Subcutaneous abdominal adipose tissue (tissue), 5 donors: ENCODE measurements at regions not wholly inside any gene's neighbourhood (a gene's known extent, or its start where the extent isn't known, plus 50 kb on each side); places are given as distances from the start of the nearest gene placed in this dataset.

Source experiments
- H3K27ac ChIP-seq: one replicate; pipeline ENCODE4 v1.7.0; 2013; ENCODE audit warnings: low read depth, mild to moderate bottlenecking, inconsistent platforms, low read length, moderate library complexity
- H3K27me3 ChIP-seq, 5 donors: one replicate each; pipeline ENCODE4 v1.7.0; 2013; ENCODE audit warnings: low read length in 5 of 5, inconsistent platforms in 1 of 5; ENCODE audit not compliant: control insufficient read depth in 5 of 5, insufficient read depth in 4 of 5
- H3K36me3 ChIP-seq, 5 donors: one replicate each; pipeline ENCODE4 v1.7.0; 2013; ENCODE audit warnings: low read length in 5 of 5; ENCODE audit not compliant: control insufficient read depth in 5 of 5, insufficient read depth in 5 of 5
- H3K4me1 ChIP-seq, 5 donors: one replicate each; pipeline ENCODE4 v1.7.0; 2013; ENCODE audit warnings: low read length in 5 of 5, mild to moderate bottlenecking in 3 of 5, moderate library complexity in 1 of 5; ENCODE audit not compliant: control insufficient read depth in 5 of 5, insufficient read depth in 5 of 5
- H3K4me3 ChIP-seq, 5 donors: one replicate each; pipeline ENCODE4 v1.7.0; 2013; ENCODE audit warnings: low read length in 5 of 5, low read depth in 1 of 5
- H3K9ac ChIP-seq, 5 donors: one replicate each; pipeline ENCODE4 v1.7.0; 2013; ENCODE audit warnings: low read length in 5 of 5, mild to moderate bottlenecking in 4 of 5, moderate library complexity in 3 of 5
- H3K9me3 ChIP-seq, 5 donors: one replicate each; pipeline ENCODE4 v1.7.0; 2013; ENCODE audit warnings: low read length in 5 of 5; ENCODE audit not compliant: control insufficient read depth in 5 of 5
- donor health status: healthy.
- donor health status: healthy.
- donor health status: healthy.
- donor health status: healthy.
- donor health status: healthy.

DNA sequence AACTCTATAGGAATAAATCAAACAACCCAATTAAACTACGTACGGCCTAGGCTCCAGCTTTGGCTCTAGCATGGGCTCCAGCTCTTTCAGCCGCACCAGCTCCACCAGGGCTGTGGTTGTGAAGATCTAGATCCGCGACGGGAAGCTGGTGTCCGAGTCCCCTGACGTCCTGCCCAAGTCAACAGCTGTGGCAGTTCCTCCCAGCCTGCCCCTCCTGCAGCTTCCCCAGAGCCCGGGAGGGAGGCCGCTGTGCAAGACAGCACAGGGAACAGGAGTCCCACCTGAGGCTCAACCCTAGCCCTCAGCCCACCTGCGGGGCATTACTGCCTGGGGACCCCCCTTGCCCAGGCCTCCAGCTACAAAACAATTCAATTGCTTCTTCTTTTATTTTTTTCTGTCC is 2680.3 kb downstream of the PCDH7 start:
- Histone ChIP-seq H3K27ac (no peak overlapping the region), H3K9me3 (peaks cover 0 to 3% (median 0%) of the 10 kb centered on the region in 5 donors)

DNA sequence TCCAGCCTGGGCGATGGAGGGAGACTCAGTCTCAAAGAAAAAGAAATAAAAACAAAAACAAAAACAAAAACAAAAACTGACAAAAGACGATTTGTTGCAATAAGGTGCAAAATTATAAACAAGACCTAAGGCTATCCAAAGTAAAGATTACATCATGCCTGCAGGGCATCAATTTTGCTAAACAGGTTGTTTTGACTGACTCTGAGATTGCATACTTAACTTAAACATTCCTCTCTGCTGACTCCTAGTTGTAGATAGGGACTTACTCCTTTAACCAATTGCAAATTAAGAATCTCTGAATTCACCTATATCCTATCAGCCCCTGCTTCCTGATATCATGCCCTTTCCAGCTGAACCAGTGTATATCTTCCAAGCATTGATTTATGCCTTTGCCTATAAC is 2687.3 kb downstream of the PCDH7 start:
- no peaks in the 10 kb centered on the region for H3K27me3 ChIP-seq
- H3K4me3 ChIP-seq = no peak overlapping the region
- H3K27ac ChIP-seq = no peak overlapping the region
- H3K4me1 ChIP-seq = no peaks in the 10 kb centered on the region
- H3K9ac ChIP-seq = no peak overlapping the region
- no peaks in the 10 kb centered on the region for H3K9me3 ChIP-seq
- no peaks in the 10 kb centered on the region for H3K36me3 ChIP-seq

More for the DNA sequence above, 2680.3 kb downstream of the PCDH7 start:
- no peaks in the 10 kb centered on the region for H3K27me3 ChIP-seq
- no peaks in the 10 kb centered on the region for H3K36me3 ChIP-seq
- no peak overlapping the region for H3K4me3 ChIP-seq
- H3K9ac ChIP-seq = no peak overlapping the region
- no peaks in the 10 kb centered on the region for H3K4me1 ChIP-seq

DNA sequence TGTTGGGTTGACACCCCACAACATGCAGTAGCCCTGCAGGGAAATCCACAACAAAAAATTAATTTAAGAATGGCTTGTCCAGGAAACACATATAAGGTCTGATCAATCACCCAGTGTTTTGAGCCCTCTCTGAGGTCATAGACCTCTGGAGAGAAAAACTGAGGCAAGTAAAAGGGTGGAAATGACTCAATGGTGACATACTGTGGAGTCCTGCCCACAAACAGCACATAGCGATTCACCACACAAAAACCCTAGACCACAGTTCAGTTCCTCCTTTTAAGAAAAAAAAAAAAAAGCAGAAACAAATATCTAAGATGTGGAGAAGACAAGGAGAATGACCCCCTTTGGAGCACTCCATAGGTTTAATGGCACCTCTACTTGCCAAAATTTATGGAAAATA is 2691.0 kb downstream of the PCDH7 start:
- H3K27me3 ChIP-seq = no peaks in the 10 kb centered on the region
- H3K36me3 ChIP-seq = no peaks in the 10 kb centered on the region
- H3K9ac ChIP-seq = no peak overlapping the region
- peaks cover 0 to 7% (median 4%) of the 10 kb centered on the region in 5 donors for H3K9me3 ChIP-seq
- H3K4me3 ChIP-seq = no peak overlapping the region
- no peak overlapping the region for H3K27ac ChIP-seq
- H3K4me1 ChIP-seq = no peaks in the 10 kb centered on the region

- H3K36me3 ChIP-seq = no peaks in the 10 kb centered on the region
- no peak overlapping the region for H3K27ac ChIP-seq
- H3K4me1 ChIP-seq = no peaks in the 10 kb centered on the region
- no peaks in the 10 kb centered on the region for H3K27me3 ChIP-seq
- H3K9me3 ChIP-seq = no peaks in the 10 kb centered on the region
- H3K4me3 ChIP-seq = no peak overlapping the region
- no peak overlapping the region for H3K9ac ChIP-seq
Observed at GRCh38 chr4:33421887-33422286, 2701.7 kb downstream of the PCDH7 start.

- Histone ChIP-seq H3K9me3 (no peaks in the 10 kb centered on the region), H3K4me1 (no peaks in the 10 kb centered on the region), H3K36me3 (no peaks in the 10 kb centered on the region), H3K4me3 (no peak overlapping the region), H3K27me3 (no peaks in the 10 kb centered on the region), H3K9ac (no peak overlapping the region), H3K27ac (no peak overlapping the region)
Observed at GRCh38 chr4:33422656-33423055, 2702.5 kb downstream of the PCDH7 start.

DNA sequence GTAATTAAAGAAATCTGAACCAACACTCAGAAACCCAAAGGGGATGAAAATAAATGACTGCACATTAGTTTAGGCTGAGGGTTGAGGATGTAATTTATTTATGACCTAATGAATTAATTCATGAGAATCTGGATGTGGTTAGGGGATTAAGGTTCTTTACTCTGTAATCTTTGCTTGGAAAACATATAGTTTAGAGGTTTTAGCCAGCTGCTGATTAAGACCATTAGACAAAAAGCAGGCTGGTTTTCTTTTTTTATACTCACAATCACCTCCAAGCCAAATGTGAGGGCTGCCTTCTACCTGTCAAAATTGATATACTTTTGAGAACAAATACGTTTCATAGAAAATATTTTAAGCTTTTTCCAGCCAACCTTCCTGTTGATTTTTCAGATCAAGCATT is 2705.8 kb downstream of the PCDH7 start:
- H3K9ac ChIP-seq = no peak overlapping the region
- H3K9me3 ChIP-seq = no peaks in the 10 kb centered on the region
- no peaks in the 10 kb centered on the region for H3K4me1 ChIP-seq
- H3K36me3 ChIP-seq = no peaks in the 10 kb centered on the region
- no peak overlapping the region for H3K4me3 ChIP-seq
- no peak overlapping the region for H3K27ac ChIP-seq
- no peaks in the 10 kb centered on the region for H3K27me3 ChIP-seq

DNA sequence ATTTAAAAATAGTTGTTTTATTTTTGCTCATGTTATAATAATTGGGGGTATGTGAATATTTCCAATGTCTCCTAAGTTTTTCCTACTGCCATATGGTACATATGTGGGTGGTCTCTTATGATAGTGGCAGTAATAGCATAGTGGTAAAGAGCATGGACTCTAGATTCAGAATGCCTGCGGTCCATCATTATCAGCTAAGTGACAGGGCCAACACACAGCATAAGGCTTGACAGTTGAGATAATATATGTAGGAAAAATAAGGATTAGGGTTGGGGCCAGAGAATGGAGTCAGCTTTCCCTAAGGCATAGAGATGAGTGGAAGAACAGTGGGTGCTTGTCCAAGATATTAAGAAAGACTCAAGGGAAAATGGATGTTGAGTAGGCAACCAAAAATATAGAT is 2707.5 kb downstream of the PCDH7 start:
- H3K4me1 ChIP-seq = no peaks in the 10 kb centered on the region
- no peak overlapping the region for H3K27ac ChIP-seq
- H3K9me3 ChIP-seq = no peaks in the 10 kb centered on the region
- H3K4me3 ChIP-seq = no peak overlapping the region
- H3K36me3 ChIP-seq = no peaks in the 10 kb centered on the region
- H3K27me3 ChIP-seq = no peaks in the 10 kb centered on the region
- H3K9ac ChIP-seq = no peak overlapping the region

GRCh38 chr4:33429971-33430370 is 2709.8 kb downstream of the PCDH7 start:
- no peak overlapping the region for H3K9ac ChIP-seq

GRCh38 chr4:33437406-33437805 is 2717.2 kb downstream of the PCDH7 start:
- Histone ChIP-seq H3K4me3 (no peak overlapping the region), H3K27ac (no peak overlapping the region), H3K36me3 (no peaks in the 10 kb centered on the region), H3K9ac (no peak overlapping the region), H3K9me3 (no peaks in the 10 kb centered on the region), H3K27me3 (no peaks in the 10 kb centered on the region), H3K4me1 (no peaks in the 10 kb centered on the region)

More at GRCh38 chr4:33429971-33430370, 2709.8 kb downstream of the PCDH7 start:
- no peaks in the 10 kb centered on the region for H3K36me3 ChIP-seq
- no peaks in the 10 kb centered on the region for H3K4me1 ChIP-seq
- H3K4me3 ChIP-seq = no peak overlapping the region
- no peak overlapping the region for H3K27ac ChIP-seq
- no peaks in the 10 kb centered on the region for H3K27me3 ChIP-seq
- H3K9me3 ChIP-seq = no peaks in the 10 kb centered on the region

DNA sequence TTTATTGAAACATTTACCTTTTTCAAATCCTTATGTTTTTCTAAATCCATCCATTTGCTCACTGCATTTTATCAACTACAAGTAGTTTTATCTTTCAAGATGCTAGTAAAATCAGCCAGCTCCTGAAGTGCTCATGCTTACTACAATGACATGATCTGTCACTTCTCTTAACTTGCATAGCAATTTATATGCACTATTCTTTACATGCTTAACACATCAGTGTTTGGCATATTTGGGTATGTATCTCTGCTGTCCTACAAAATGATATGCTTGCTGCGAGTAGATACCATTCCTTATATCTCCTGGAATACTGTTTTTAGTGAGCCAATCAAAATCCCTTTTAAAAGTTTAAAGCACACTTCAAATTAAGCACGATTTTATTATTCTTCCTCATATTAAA is 2726.8 kb downstream of the PCDH7 start:
- Histone ChIP-seq H3K36me3 (no peaks in the 10 kb centered on the region), H3K9ac (no peak overlapping the region), H3K27ac (no peak overlapping the region), H3K9me3 (no peaks in the 10 kb centered on the region), H3K4me1 (no peaks in the 10 kb centered on the region), H3K27me3 (no peaks in the 10 kb centered on the region), H3K4me3 (no peak overlapping the region)

- H3K9me3 ChIP-seq = peaks cover 0 to 2% (median 0%) of the 10 kb centered on the region in 5 donors
- H3K9ac ChIP-seq = no peak overlapping the region
- H3K36me3 ChIP-seq = no peaks in the 10 kb centered on the region
- H3K27me3 ChIP-seq = no peaks in the 10 kb centered on the region
- H3K27ac ChIP-seq = no peak overlapping the region
- H3K4me3 ChIP-seq = no peak overlapping the region
- no peaks in the 10 kb centered on the region for H3K4me1 ChIP-seq
Observed at GRCh38 chr4:33448948-33449347, 2728.8 kb downstream of the PCDH7 start.
